ENCODE measurements at regions not wholly inside any gene's neighbourhood (a gene's known extent, or its start where the extent isn't known, plus 50 kb on each side); places are given as distances from the start of the nearest gene placed in this dataset.

DNA sequence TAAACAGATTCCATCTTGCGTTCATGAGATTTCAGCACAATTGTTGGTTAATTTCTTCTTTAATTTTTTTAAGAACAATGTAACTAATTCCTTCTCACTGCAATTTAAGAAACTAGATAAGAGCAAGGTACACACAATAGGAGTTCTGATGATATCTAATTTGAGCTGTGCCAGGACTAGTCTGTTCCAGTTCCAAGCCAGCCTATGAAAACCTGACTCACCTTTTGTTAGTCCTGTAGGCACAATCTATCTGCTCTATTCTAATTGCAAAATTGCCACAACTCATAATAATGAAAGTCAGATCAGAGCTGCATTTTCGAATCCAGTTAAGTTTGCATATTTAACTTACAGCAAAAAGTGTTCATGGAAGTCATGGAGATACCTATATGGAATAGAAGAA is 494.1 kb upstream of the TUSC1 start:
- H3K23ac ChIP-seq (ENCODE audit: insufficient read length) = no peak overlapping the region
- H3K23me2 ChIP-seq (ENCODE audit: low read depth, low read length) = no peaks in the 10 kb centered on the region
- H3K4ac ChIP-seq (replicated peaks; ENCODE audit: insufficient read length, low read depth, low read length) = no peak overlapping the region
- no peak overlapping the region for H4K5ac ChIP-seq (ENCODE audit: insufficient read length, low read depth, low read length)
- CTCF ChIA-PET (ENCODE audit: partially characterized antibody) = interaction anchor here (0.6 kb wide), 1 partner anchor 68 kb away, joined by 3 read pairs; no protein-coding TSS in a partner anchor
- H3K56ac ChIP-seq (replicated peaks; ENCODE audit: insufficient read length, low read depth, low read length) = no peak overlapping the region
- whole genome bisulfite sequencing, 2 experiments (ENCODE audit: extremely low coverage in 1 of 2, insufficient coverage in 1 of 2, insufficient read length in 1 of 2, insufficient replicate concordance in 2 of 2, low coverage in 1 of 2, low lambda C conversion rate in 2 of 2, missing lambda C conversion rate in 1 of 2) = 87% methylated on average over 2 of the region's 2 CpGs; no CpG with 5 or more reads in 1 of the 2 experiments
- no peak overlapping the region for H3K14ac ChIP-seq (ENCODE audit: insufficient read length)
- peaks cover 0 to 2% (median 0%) of the 10 kb centered on the region in 4 experiments; a peak in 1 of 7 replicates for H3K4me1 ChIP-seq (replicated peaks in 1 of 4; ENCODE audit: control insufficient read depth in 3 of 4, insufficient read depth in 4 of 4, low read length in 3 of 4)
- FAIRE-seq (no peak), DNase-seq (ENCODE audit: low read depth in 1 of 2, low spot score in 2 of 2) (no peak)
- H2AFZ ChIP-seq (ENCODE audit: low read length) = no peak overlapping the region
- H3K27ac ChIP-seq (ENCODE audit: low read depth, low read length) = no peak overlapping the region
- POLR2A ChIA-PET (ENCODE audit: partially characterized antibody) = no interaction called here
- no peak overlapping the region for H3K4me3 ChIP-seq (ENCODE audit: extremely low read depth in 1 of 4, insufficient read depth in 2 of 4, low read depth in 3 of 4, low read length in 4 of 4)
- no peaks in the 10 kb centered on the region for H3K27me3 ChIP-seq (replicated peaks in 1 of 4; ENCODE audit: control insufficient read depth in 3 of 4, extremely low read depth in 1 of 4, insufficient read depth in 3 of 4, low read length in 3 of 4)
- no peak overlapping the region for H2BK15ac ChIP-seq (ENCODE audit: low read length)
- H2AK5ac ChIP-seq (ENCODE audit: low read depth, low read length) = no peak overlapping the region
- no peak overlapping the region for H4K8ac ChIP-seq (ENCODE audit: extremely low read depth, insufficient read depth, low read length)
- no peak overlapping the region for H2BK120ac ChIP-seq (replicated peaks; ENCODE audit: low read depth, low read length)
- TF ChIP-seq SIRT6 (IDR thresholded peaks at IDR 0.05; ENCODE audit: low read length) = no peak
- no peak for TF ChIP-seq JUND (IDR thresholded peaks at IDR 0.05; ENCODE audit: low read length)
- no peak for TF ChIP-seq KDM4A (IDR thresholded peaks at IDR 0.05; ENCODE audit: low read depth, low read length, severe bottlenecking)
- TF ChIP-seq HDAC2 (IDR thresholded peaks at IDR 0.05; ENCODE audit: borderline replicate concordance in 1 of 2, low read depth in 2 of 2, low read length in 2 of 2) = no peak
- no peak overlapping the region for H2BK5ac ChIP-seq (ENCODE audit: low read depth, low read length)
- no peaks in the 10 kb centered on the region for H3K36me3 ChIP-seq (ENCODE audit: control insufficient read depth in 2 of 4, insufficient read depth in 4 of 4, low read length in 3 of 4)
- no peak overlapping the region for H3K9ac ChIP-seq (replicated peaks in 1 of 4; ENCODE audit: extremely low read depth in 1 of 4, low read depth in 3 of 4, low read length in 3 of 4)
- H3K9me3 ChIP-seq (ENCODE audit: insufficient read depth in 2 of 2, low read depth in 1 of 2, low read length in 1 of 2) = no peaks in the 10 kb centered on the region
- no peaks in the 10 kb centered on the region for H4K20me1 ChIP-seq (replicated peaks in 1 of 2; ENCODE audit: control insufficient read depth in 1 of 2, insufficient read depth in 2 of 2, low read length in 2 of 2)
- H3K79me1 ChIP-seq (ENCODE audit: low read depth, low read length) = no peaks in the 10 kb centered on the region
- H3K18ac ChIP-seq (ENCODE audit: extremely low read depth, low read length) = no peak overlapping the region
- H2BK12ac ChIP-seq (ENCODE audit: low read depth, low read length) = no peak overlapping the region
- no peak overlapping the region for H4K91ac ChIP-seq (replicated peaks; ENCODE audit: insufficient read length, low read length)
- H2BK20ac ChIP-seq (ENCODE audit: low read length) = no peak overlapping the region
- no peak overlapping the region for H3K4me2 ChIP-seq (ENCODE audit: insufficient read depth in 1 of 2, low read depth in 2 of 2, low read length in 2 of 2)
- H3K79me2 ChIP-seq (ENCODE audit: control insufficient read depth in 1 of 2, insufficient read depth in 2 of 2, low read length in 2 of 2) = no peaks in the 10 kb centered on the region
